HCT116 (cell line): ENCODE measurements at regions not wholly inside any gene's neighbourhood (a gene's known extent, or its start where the extent isn't known, plus 50 kb on each side); places are given as distances from the start of the nearest gene placed in this dataset.

Source experiments
- EZH2 ChIP-seq: fragments of 200-600 bp; sonication (generic); IDR thresholded peaks from 2 replicates; pipeline ENCODE4 v1.6.1; 2017; ENCODE audit warnings: antibody characterized with exemption, mixed run types
- RAD21 ChIP-seq: IDR thresholded peaks from 2 replicates; pipeline ENCODE4 v1.6.1; 2012; ENCODE audit warnings: low read depth, mild to moderate bottlenecking
- TF ChIP-seq, protein P1 (sequence below): IDR thresholded peaks from 2 replicates; pipeline ENCODE4 v1.6.1; 2012
- TF ChIP-seq, protein P2 (sequence below), 3 experiments: fragments of 200-600 bp in 1 of 3; sonication (generic) in 1 of 3; IDR thresholded peaks in 2 of 3; conservative IDR thresholded peaks in 1 of 3; 2 replicates each; pipeline ENCODE4 v1.5.1; 2012 to 2017; ENCODE audit warnings: low read depth in 2 of 3, low read length in 2 of 3, antibody characterized with exemption in 1 of 3, borderline replicate concordance in 1 of 3, control low read depth in 1 of 3, mild to moderate bottlenecking in 1 of 3, mixed read lengths in 1 of 3, mixed run types in 1 of 3, moderate library complexity in 1 of 3; ENCODE audit not compliant: insufficient read depth in 1 of 3

GRCh38 chr4:158015241-158015640, 157.6 kb downstream of the GASK1B start:
- TF ChIP-seq, protein P1, sequence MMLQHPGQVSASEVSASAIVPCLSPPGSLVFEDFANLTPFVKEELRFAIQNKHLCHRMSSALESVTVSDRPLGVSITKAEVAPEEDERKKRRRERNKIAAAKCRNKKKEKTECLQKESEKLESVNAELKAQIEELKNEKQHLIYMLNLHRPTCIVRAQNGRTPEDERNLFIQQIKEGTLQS, result no peak
- TF ChIP-seq, protein P2, sequence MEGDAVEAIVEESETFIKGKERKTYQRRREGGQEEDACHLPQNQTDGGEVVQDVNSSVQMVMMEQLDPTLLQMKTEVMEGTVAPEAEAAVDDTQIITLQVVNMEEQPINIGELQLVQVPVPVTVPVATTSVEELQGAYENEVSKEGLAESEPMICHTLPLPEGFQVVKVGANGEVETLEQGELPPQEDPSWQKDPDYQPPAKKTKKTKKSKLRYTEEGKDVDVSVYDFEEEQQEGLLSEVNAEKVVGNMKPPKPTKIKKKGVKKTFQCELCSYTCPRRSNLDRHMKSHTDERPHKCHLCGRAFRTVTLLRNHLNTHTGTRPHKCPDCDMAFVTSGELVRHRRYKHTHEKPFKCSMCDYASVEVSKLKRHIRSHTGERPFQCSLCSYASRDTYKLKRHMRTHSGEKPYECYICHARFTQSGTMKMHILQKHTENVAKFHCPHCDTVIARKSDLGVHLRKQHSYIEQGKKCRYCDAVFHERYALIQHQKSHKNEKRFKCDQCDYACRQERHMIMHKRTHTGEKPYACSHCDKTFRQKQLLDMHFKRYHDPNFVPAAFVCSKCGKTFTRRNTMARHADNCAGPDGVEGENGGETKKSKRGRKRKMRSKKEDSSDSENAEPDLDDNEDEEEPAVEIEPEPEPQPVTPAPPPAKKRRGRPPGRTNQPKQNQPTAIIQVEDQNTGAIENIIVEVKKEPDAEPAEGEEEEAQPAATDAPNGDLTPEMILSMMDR (IDR thresholded peaks at IDR 0.05 in 2 of 3, conservative IDR thresholded peaks at IDR 0.05 in 1 of 3; ENCODE audit: borderline replicate concordance in 1 of 3, insufficient read depth in 1 of 3, low read depth in 2 of 3, low read length in 2 of 3), result no peak
- TF ChIP-seq RAD21 (no peak), EZH2 (no peak)
